ENCODE measurements at regions not wholly inside any gene's neighbourhood (a gene's known extent, or its start where the extent isn't known, plus 50 kb on each side); places are given as distances from the start of the nearest gene placed in this dataset.

DNA sequence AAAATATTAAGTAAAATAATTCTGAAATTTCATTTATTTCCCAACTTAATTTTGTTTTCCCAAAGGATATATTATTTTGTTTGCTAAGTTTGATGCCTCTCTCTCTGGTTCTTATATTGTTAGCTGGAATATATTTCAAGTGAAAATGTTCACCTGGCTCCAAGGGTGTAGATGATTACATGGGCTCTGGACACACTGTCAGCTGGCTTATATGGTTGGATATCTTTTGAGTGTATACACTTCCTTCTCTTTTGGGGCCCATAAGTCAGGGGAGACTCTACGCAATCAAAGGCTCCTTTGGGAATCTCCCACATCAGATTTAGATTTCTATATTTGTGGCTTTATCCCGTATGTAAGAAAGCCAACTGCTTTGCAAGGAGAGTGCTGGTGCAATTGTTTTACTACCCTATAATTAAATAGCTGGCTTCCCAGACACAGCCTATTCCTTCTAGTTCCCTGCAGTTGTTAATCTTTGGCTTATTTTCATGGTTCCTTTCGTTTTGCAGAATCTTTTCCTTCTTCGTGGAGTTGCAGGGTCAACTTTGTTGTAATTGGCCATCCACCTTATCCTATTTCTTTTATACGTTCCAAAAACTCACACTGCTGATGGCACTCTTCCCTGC lies 225.7 kb downstream of the DPH6 start:
- DNase-seq = no peak

DNA sequence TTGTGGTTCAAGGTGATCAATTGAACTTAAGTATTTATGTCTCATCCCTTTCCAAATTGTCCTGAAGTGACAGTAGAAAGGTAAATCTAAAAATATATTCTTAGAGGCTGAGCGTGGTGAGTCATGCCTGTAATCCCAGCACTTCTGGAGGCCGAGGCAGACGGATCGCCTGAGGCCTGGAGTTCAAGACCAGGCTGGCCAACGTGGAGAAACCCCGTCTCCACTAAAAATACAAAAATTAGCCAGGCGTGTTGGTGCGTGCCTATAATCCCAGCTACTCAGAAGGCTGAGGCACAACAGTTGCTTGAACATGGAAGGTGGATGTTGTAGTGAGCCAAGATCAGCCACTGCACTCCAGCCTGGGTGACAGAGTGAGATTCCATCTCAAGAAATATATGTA lies 226.6 kb downstream of the DPH6 start:
- no peak for DNase-seq

DNA sequence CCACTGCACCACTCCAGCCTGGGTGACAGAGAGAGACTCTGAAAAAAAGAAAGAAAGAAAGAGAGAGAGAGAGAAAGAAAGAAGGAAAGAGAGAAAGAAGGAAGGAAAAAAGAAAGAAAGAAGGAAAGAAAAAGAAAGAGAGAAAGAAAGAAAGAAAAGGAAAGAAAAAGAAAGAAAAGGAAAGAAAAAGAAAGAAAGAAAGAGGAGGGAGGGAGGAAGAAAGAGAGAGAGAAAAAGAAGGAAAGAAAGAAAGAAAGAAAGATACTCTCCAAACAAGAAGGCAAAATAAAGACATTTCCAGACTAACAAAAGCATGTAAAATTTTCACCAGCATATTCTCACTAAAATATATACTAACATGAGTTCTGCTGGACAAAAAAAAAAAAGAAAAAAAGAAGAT lies 228.7 kb downstream of the DPH6 start:
- DNase-seq = no peak

DNA sequence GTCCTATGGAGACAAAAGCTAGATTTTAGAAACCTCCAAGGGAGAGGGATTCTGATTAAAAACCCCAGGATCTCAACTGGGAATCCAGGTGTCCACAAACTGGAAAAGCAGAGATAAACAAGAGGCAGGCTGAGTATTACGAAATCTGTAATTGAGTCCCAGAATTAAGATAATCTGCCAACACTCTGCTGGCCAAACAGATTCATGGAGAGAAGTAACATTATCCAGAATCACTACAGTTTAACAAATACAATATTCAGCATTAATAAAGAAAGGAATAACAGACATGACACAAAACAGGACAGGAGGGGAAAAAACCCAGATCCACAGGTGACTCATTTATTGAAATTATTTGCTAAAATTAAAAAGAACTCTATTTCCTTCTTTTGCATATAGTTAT lies 227.2 kb upstream of the NANOGP8 start:
- DNase-seq = no peak

DNA sequence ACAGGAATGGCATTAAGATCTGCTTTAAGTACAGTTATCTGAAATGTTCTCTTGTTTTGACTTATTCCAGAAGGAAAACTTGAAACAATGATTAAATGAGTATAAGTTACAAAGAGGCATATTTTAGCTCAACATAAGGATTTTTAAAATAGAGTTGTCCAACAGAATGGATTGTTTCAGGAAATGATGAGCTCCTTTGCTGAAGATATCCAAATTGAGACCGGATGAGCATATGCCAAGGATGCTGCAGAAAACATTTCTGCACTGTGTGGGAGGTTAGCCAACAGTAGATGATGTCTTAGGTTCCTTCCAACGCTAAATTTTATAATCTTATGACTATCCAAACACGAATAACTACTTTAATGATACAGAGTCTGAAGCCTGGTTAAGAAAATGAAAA lies 226.5 kb upstream of the NANOGP8 start:
- no peak for DNase-seq

DNA sequence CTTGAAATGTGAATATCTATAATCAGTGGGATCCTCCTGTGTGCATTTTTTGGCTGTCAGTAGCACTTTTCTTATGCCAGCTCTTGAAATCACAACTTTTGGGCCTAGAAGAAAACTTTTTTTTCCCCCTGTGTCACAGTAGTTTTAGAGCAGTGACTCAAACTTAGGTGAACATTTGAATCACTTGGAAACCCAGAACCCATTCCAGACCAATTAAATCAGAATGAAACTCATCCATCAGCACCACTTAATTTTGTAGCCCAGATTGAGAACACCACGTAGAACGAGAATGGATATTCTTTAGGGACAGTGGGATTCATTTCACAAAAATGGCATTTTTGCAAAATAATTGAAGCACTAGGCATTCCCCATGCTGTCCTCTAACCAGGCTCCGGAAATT lies 224.8 kb upstream of the NANOGP8 start:
- no peak for DNase-seq

DNA sequence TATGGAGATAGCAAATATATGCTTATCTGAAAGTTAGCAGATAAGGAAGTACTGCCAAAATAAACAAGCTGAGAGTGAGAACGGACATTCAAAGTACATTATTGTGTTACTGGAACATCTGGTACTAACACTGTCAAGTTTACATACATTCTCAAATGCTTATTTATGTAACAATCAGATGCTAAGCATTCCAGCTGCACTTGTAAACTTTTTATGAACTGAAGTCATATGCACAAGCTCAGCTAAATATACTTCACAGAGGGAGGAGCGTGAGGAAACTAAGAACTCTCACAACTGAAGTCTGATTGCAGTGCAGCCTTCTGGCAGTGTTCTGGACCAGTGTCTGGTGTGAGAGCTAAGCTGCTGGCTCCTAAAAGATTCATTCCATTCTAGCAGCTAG lies 223.7 kb upstream of the NANOGP8 start:
- no peak for DNase-seq

DNA sequence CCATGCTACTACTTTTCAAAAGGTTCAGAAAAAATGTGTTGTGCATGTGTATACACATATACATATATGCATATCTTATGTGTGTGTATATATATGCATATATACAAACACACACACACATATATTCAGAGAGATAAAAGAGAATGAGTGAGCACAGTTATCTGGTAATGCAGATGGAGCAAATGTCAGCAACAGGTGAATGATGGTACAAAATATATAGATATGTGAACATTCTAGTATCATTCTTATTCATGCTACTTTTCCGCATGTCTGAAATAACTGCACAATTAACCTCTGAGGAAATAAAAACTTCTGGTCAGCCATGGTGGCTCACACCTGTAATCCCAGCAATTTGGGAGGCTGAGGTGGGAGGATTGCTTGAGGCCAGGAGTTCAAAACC lies 222.6 kb upstream of the NANOGP8 start:
- DNase-seq = no peak

DNA sequence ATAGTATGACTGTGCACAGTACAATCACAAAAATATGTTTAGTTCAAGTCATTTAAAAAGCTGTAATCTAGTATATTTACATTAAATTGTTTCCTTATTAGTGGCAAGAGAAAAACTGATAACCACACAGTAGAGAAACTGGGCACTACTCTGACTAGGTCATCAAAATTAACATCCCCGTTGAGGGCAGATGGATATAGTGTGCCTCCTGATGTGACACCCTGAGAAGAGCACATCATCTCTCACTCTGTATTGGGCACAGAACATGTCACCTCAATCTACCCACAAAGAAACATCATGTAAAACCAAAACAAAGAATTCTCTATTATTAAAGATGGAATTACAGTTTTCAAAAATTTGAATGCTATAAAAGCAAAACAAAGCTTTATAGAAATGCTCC lies 221.9 kb upstream of the NANOGP8 start:
- no peak for DNase-seq

DNA sequence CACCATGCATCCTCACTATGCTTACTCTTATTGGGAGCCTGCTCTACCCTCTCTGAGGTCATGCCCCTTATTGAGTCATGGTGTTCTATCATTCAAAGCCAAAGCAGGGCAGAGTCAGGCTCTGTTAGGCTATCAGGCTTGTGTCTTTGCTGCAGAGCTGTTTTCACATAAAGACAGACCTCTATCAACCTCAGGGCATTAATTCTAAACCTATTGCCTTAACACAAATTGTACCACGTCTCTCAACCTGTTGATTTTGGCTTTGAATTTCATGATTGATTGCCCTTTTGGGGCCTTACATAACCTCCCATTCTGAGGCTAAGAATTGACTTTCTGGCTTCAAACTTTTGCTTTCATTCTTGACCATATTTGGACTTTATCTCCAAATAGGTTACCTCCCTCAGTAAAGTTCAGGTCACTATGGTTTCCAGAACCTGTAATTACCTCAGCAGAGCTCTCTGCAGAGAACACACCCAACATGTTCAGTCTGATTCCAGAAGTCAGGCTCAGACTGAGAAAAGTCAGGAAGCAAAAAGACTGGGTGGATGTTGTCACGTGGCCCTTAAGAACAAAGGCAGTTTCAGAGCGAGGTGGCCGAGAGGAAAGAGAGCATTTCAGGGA lies 221.4 kb upstream of the NANOGP8 start:
- no peak for DNase-seq

DNA sequence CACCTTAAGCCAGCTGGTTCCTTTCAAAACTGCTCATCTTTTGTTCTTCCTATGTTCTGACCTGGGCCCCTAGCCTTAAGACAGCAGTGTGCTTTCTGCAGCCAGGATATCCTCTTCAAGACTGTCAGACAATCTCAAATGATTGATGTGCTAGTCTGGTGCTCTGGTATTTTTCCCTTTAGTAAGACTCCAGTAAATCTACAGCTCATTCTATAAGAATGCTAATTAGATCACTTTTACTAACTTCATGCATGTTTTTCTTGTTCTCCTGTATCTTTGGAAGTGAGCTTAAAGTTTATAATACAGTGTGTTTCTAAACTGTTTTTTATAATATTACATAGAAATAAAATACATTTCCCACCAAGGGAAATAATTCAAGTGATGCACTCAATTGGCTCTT lies 220.9 kb upstream of the NANOGP8 start:
- no peak for DNase-seq

DNA sequence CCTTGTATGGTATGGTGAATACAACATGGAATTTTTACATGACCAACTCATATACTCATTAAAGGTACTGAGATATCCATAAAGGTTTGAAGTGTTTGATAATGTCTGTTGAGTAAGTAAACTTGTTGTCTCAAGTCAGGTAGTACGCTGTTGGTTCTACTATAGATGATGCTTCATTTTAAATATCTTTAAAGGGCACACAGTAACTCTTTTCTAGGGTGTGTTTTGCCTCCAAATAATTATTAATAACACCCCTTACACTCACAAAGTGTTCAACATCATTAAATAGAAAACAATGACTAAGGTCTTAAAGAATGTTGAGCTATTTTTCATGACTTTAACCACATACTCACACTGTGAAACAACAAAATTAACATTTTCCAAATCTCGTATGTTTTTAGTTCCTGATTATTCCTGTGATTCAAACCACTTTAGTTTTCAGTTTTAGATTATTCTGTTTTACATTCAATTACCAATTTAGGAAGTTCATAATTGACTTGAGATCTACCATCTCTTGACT lies 220.0 kb upstream of the NANOGP8 start:
- no peak for DNase-seq

DNA sequence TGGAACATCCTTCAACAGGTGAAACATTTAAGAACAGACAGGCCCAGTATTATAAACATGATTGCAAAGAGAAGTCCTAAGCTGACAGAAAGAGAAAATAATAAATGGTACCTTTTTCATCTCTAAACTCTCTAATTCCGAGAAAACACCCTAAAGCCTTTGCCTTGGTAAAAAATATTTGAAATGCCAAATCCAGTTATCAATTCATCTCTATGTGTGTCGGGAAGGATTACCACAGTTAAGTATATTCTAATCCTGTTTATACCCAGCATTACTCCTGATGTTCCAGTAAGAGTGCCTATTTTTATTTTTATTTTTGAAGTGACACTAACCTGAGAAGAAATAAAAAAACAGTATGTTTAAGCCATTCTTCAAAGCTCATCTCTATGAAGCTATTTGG lies 219.3 kb upstream of the NANOGP8 start:
- no peak for DNase-seq

DNA sequence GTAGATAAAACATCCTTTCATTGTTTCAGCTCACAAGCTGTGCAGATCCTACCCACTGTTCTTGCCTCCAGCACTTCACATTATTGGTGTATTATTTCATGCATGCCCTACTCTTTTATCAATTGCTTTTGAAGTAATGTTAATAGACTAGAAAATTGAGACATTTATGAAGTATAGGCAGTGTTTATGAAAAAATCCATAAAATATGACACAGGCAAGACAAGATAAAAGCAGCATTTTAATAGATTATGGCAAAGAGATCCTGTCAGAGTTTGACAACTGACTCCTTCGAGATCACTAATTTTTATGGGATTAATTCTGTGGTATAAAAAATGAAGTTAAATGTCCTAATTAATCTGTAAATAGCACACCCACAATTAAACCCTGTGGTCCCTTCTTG lies 217.2 kb upstream of the NANOGP8 start:
- DNase-seq = no peak

DNA sequence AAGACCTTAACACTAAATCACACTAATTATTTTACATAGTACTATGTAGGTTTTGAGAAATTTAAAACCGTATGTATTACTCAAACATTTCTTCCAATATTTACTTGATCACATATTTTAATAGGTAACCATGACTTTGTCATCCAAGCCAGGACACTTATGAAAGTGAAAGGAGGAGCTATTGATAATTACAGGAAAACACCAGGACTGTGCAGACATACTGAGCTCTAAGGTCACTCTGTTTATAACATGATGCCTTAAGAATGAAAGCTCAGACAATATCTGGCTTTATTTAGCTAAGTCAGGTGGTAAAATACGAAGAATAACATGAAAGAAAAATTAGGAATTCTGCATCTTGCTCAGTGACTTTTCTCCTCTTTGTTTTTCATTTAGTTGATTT lies 216.0 kb upstream of the NANOGP8 start:
- no peak for DNase-seq

DNA sequence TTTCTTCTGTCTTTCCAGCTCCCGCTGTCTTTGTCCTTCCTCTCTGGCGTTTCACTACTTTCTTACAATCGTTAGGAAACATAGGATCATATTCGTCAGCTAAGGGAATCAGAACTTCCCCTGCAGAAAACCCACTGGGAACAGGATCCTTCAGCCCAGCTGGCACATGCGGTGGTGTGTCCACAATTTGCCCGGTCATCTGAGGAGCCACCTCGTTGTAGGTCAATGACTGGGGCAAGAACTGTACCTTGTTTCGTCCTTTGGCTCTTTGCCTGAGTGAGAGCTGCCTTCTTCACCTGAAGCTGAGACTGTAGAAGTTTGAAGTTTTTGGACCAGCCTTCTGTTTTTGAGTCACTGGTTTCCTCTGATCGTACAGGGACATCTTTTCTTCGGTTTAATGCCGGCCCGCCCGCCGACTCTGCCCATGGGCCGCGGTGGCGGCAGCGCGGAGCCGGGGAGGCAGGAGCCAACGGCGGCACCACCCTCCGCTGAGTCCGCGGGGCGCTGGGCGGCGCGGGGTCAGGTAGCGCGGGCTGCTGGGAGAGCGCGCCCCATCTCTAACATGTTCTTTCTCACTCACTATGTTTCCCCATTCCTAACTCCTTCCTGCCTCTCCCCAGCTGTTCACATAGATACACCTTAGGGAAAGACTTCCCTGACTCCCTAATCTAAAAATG lies 214.1 kb upstream of the NANOGP8 start:
- DNase-seq = no peak

DNA sequence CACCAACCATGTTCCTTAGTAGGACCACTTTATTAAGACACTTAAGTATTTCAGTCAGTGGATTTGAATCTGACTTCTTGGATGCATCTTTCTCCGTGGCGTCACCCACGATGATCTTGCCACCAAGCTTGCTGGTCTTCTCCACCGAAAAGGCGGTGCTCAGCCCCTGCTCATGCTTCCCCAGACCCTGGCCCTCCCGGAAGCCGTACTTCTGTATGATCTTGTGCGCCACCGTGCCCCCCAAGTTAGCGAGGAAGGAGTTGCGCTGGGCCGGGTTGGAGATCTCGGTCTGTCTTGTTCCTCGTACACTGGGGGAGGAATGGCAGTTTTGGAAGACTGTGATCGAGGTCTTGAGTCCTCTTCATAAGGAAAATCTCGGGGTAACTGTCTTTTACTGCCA lies 213.4 kb upstream of the NANOGP8 start:
- DNase-seq = no peak

DNA sequence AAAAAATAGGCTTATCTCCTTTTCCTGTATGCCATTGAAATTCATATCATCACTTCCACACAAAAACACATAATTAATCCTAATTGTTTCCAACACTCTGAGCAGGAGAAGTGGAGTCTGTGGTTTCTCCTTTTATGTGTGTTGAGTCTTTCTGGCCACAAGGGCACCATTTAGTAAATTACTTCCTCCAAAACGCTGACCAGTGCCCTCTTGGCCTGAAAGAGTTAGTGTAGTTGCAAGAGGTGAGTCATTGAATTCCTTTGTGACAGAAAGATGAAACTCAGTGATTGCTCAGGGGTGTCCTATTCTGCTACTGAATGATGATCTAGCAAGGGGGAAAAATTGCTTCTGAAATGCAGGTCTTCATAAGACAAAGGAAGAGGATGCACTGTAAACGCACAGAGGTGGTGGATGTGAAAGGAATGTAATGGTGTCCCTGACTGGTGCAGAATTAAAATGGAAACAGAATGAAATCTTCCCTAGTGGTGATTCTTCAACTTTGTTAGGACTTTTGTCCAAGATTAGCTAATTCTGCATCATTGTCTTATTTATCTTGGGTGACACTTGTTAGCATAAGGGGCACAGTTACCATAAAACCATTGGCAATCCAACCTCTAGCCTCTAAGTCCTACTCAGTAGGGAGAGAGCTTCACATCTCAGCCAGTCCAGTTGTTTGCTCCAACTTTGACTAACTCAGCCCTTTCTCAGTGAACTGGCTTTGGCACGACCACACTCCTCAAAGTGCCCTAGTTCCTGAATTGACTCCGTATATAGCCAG lies 208.4 kb upstream of the NANOGP8 start:
- DNase-seq = peak; percentile 46

DNA sequence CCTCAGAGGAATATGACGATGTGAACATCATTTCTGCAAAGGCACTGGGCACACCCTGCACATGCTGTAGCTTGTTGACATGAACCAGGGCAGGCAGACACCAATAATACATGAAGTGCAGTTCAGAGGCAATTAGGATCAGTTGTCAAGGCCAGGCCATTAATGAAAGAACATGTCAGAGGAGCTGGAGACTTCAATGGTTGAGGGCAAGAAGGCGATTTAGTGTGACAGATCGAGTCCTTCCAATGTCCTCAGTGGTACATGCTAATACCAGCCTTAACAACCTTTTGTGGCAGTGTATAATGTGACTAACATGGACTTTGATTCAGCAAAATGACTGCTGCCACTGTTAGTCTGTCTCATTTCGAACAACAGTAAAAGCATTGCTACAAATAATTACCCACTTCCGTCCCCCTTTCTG lies 205.2 kb upstream of the NANOGP8 start:
- DNase-seq = no peak

DNA sequence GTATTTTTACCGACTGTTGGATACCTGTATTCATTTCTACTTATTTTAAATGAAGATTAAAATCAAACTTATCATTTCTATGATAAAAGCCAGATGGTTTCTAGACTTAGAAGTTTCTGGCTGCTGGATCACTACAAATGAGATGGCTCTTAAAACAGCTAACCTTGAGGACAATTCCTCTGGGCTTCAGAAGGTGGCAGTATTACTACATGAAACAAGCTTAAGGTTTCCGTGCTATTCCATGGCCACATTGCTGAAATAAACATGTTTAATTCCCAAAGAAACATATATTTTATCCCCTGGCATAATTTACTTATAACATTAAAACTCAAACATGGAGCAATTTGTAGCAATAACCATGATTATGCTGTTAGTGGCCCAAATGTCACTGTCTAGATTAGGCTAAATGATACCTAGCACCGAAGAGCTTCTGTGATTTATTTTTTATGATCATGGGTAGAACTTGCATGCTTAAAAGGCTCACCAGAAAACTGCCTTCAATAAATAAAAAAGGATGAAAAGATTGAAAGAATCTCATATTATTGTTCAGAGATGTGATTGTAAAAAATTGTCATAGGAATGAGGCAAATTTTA lies 204.0 kb upstream of the NANOGP8 start:
- DNase-seq = peak; percentile 19

DNA sequence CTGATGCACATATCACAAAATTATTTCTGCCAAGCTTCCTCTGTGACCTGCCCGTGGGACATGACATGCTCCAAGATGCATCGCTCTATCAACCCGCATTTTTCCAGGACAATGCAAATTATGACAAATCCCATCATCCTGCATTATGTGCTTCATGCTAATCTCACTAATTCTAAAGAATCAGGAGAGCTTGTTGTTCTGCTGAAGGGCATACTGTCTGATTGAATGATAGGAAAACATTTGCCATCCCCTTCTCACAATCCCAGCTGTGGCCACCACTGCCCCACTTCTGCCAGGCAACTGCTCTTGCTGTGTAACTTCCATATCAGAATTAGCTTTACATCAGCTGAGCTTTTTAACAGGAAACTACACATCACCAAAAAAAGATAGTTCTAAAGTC lies 203.5 kb upstream of the NANOGP8 start:
- DNase-seq = no peak

DNA sequence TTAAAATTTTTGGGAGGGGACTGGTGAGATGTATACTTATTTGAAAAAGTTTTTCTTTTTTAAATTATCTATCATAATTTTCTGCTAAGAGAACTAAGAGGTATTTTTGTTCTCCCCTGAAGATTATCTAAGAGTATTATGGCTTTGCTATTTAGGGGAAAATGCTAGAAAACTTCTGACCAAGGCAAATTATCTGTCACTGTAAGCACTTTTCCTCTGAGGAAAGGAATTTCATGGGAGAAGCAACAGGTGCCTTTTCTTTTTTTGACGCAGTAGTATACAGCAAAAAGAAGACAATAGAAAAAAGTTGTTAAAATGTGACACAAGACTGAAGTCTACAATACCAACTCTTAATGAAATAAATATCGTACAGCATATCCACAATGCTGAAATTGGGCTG lies 201.6 kb upstream of the NANOGP8 start:
- no peak for DNase-seq

DNA sequence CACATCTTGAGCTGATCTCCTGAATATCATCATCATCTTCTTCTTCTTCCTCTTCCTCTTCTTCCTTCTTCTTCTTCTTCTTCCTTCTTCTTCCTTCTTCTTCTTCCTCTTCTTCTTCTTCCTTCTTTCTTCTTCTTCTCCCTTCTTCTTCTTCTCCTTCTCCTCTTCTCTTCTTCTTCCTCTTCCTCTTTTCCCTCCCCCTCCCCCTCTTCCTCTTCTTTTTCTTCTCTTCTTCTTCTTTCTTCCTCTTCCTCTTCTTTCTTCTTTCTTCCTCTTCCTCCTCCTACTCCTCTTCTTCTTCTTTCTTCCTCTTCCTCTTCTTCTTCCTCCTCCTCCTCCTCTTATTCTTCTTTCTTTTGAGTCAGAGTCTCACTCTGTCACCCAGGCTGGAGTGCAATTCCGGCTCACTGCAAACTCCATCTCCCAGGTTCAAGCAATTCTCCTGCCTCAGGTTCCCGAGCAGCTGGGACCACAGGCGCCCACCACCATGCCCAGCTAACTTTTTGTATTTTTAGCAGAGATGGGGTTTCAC lies 197.9 kb upstream of the NANOGP8 start:
- DNase-seq = no peak

All from inflammatory macrophage treated with lipopolysaccharide for 4 hours (primary cell).